MG63 (cell line): ENCODE measurements at regions not wholly inside any gene's neighbourhood (a gene's known extent, or its start where the extent isn't known, plus 50 kb on each side); places are given as distances from the start of the nearest gene placed in this dataset.

Experiments used
- DNase-seq: peaks from one replicate; pipeline ENCODE4 v3.0.0-alpha.2; 2020
- H3K27me3 ChIP-seq: fragments of 250-450 bp; sonication (Bioruptor Pico); 2 replicates; pipeline ENCODE4 v1.5.1; 2020; ENCODE audit warnings: mild to moderate bottlenecking, moderate library complexity
- H3K36me3 ChIP-seq: fragments of 250-450 bp; sonication (Bioruptor Pico); 2 replicates; pipeline ENCODE4 v1.5.1; 2020; ENCODE audit warnings: mild to moderate bottlenecking, moderate library complexity
- H3K4me3 ChIP-seq: fragments of 250-450 bp; sonication (Bioruptor Pico); 2 replicates; pipeline ENCODE4 v1.5.1; 2020; ENCODE audit warnings: mild to moderate bottlenecking, moderate library complexity
- H3K9me3 ChIP-seq: fragments of 250-450 bp; sonication (Bioruptor Pico); 2 replicates; pipeline ENCODE4 v1.5.1; 2020; ENCODE audit warnings: mild to moderate bottlenecking, moderate library complexity

DNA sequence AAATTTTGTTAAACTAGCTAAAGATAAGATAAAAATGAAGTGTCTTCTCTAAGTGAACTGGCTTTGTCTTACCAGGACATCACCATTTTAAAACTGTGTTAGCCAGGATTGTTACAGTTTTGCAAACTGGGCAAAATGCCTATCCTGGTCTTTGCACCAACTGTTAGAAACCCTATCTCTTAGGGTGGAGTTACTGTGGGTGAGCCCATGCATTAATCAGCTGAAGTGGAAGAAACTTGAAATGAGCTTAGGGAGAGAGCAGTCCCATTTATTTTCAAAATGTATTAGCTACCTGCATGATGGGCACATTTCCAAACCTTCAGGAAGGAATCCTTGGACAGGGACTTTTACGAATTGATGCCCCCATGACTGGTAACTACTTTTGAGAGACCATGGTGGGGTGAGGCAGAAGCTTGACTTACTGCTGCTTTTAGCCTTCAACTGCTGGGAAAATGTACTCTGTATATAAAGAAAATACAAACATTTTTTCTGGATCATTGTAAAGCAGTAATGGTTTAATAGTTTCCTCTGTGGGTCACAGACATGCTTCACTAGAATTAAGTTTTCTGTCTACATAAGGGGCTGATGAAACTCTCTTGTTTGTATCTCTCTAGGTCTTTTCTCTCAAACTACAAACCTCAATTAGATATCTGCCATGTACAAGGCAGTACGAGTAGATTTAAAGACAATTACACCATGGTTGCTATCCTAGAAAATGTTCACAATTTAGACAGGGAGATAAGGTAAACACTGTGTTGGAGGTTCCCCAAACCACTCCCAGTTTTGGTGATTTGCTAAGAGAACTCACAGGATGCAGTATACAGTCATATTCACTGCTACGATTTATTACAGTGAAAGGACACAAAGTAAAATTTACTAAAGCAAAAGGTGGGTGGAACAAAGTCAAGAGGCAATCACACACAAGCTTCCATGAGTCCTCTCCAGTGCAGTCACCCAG lies 321.4 kb upstream of the MMADHC start:
- peak; percentile 11 for DNase-seq
- no peaks in the 10 kb centered on the region for H3K36me3 ChIP-seq
- H3K27me3 ChIP-seq = no peaks in the 10 kb centered on the region
- H3K4me3 ChIP-seq = no peak overlapping the region
- H3K9me3 ChIP-seq = no peaks in the 10 kb centered on the region

DNA sequence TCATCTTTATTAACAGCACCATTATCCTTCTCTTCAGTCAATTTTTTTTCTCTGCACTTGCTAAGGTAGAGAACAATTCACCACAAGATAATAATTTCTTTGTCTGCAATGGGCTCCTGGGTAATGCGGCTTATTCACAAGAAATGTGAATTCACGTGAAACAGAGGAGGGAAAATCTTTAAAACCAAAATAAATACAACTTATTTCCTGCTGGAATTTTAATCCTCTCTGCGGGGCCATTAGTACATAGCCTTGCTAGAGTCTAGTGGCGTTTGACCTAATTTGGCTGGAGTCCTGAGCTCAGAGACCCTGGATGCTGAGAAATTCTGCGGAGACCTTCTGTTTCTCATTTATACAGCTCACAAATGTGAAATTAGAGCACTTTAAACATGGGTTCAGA lies 319.3 kb upstream of the MMADHC start:
- no peaks in the 10 kb centered on the region for H3K27me3 ChIP-seq
- DNase-seq = no peak
- H3K9me3 ChIP-seq = no peaks in the 10 kb centered on the region
- H3K36me3 ChIP-seq = no peaks in the 10 kb centered on the region
- H3K4me3 ChIP-seq = no peak overlapping the region

DNA sequence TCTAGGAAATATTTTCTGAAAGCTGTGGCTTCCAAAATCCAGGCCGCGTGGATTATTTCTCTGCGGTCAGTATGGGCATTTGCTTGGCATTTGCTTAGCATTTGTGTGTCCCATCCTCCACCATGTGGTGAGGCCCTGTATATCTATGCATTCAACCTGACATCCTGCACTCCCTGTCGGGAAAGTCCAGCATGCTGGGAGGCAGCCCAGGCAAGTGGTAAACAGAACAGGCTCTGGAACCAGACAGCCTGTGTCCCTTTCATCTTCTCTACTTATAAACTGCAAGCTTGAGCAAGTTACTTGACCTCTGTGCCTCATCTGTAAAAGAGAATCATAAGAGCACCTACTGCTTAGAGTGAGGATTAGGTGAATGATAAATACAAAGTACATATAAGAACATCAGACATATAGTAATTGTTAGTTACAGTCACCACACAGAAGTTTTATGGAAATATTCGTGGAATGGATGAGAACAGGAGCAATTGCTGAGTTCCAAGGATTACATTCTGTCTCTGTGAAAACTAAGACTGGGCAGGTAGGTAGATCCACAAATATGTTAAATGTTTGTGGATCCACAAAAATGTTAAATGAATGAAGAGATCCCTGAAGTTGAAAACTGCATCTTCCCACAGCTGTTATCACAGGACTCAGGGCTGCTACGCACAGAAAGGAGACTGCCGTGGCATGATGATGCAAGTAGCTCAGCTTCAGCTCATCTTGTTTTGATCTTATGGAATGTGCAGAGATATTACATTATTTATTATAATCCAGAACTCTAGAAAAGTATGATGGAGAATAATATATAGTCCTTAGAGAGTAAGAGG lies 317.0 kb upstream of the MMADHC start:
- H3K4me3 ChIP-seq = no peak overlapping the region
- no peak for DNase-seq
- H3K27me3 ChIP-seq = no peaks in the 10 kb centered on the region
- H3K9me3 ChIP-seq = peaks cover 3% of the 10 kb centered on the region; the same call in 1 of the 2 replicates
- H3K36me3 ChIP-seq = no peaks in the 10 kb centered on the region

GRCh38 chr2:149903626-149904025 lies 316.1 kb upstream of the MMADHC start:
- H3K36me3 ChIP-seq = no peaks in the 10 kb centered on the region
- DNase-seq = peak; percentile 26
- no peak overlapping the region for H3K4me3 ChIP-seq

DNA sequence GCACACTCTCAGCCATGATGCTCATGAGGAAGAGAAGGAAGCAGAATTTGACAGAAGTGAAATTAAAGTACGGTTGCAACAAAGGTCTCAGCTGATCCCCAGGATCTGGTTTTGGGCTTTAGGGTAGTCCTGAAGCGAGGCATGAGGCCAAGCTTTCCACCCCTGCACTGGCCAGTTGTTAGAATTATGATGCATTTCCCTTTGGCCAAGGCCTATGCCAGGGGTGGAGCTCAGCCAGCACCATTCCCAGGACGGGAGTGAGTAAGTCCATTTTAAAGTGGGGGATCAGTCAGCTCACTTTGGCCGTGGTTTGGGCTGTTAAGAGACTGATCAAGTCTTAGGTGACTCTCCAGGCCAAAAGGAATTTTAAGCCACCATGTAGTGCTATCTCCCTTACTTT lies 314.5 kb upstream of the MMADHC start:
- H3K4me3 ChIP-seq = no peak overlapping the region
- no peaks in the 10 kb centered on the region for H3K36me3 ChIP-seq
- DNase-seq = peak; percentile 98
- H3K27me3 ChIP-seq = no peaks in the 10 kb centered on the region
- H3K9me3 ChIP-seq = peaks cover 3% of the 10 kb centered on the region; the same call in 1 of the 2 replicates

More at GRCh38 chr2:149903626-149904025, 316.1 kb upstream of the MMADHC start:
- Histone ChIP-seq H3K27me3 (no peaks in the 10 kb centered on the region), H3K9me3 (peaks cover 3% of the 10 kb centered on the region; the same call in 1 of the 2 replicates)

GRCh38 chr2:149901231-149901859 lies 313.8 kb upstream of the MMADHC start:
- no peak overlapping the region for H3K4me3 ChIP-seq
- DNase-seq = peak; percentile 13

DNA sequence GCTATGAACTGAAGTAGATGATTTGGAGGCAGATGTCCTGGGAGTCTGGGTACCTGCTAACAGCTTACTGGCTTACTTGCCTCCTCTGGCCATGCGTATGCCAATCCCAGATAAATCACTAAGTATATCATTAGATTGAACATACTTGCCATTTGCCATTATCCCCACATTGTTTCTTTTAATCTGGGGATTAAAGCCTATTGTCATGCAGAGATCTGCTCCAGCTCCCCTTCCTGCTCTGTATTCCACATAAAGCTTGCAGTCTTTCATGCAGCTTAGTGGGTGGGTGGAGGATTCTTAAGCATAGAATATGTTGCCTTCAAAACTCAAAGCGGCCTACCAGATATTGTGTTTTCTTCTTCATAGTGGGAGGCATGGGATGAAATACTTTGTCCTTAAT lies 311.8 kb upstream of the MMADHC start:
- Histone ChIP-seq H3K36me3 (no peaks in the 10 kb centered on the region), H3K4me3 (no peak overlapping the region), H3K9me3 (peaks cover 3% of the 10 kb centered on the region; the same call in 1 of the 2 replicates), H3K27me3 (no peaks in the 10 kb centered on the region)
- no peak for DNase-seq

More at GRCh38 chr2:149901231-149901859, 313.8 kb upstream of the MMADHC start:
- Histone ChIP-seq H3K36me3 (no peaks in the 10 kb centered on the region), H3K27me3 (no peaks in the 10 kb centered on the region), H3K9me3 (peaks cover 3% of the 10 kb centered on the region; the same call in 1 of the 2 replicates)

DNA sequence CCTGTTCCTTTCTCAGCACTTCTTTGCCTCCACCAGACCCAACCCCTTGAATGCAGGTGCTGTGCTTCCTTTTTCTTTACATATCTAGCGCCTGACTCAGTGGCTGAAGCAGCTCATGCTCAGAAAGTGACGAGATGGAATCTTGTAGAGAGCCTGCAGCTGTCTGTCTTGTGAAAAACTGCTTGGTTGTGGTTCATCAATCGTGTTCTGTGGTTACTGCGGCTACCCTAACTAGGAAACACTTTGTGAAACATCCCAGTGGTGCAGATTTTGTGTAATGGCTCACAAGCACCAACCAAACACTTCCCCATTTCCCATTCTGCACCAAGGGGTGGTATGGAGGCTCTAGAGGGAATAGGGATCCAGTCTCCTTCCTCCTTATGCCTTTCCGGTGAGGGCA lies 307.2 kb upstream of the MMADHC start:
- H3K27me3 ChIP-seq = no peaks in the 10 kb centered on the region
- no peaks in the 10 kb centered on the region; the same call in 1 of the 2 replicates for H3K9me3 ChIP-seq
- DNase-seq = no peak
- no peaks in the 10 kb centered on the region for H3K36me3 ChIP-seq
- no peak overlapping the region for H3K4me3 ChIP-seq

DNA sequence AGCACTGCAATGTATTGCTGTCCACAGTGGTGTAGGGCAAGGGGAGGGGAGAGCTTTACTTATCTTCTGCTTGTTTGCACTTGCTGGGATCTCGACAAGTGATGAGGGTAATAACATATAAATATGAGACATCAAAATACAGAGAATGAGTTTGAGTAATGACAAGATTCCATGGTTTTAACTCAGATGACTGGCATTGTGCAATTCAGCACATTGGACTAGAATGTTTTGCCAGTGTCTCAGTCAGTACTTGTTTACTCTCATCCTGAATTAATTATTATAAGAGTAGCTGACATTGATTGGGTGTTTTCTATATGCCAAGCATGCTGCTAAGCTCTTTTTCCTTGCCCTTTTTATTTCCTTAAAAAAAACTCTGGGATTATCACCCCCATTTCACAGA lies 306.7 kb upstream of the MMADHC start:
- H3K4me3 ChIP-seq = no peak overlapping the region
- DNase-seq = no peak
- H3K27me3 ChIP-seq = no peaks in the 10 kb centered on the region
- H3K9me3 ChIP-seq = no peaks in the 10 kb centered on the region; the same call in 1 of the 2 replicates
- H3K36me3 ChIP-seq = no peaks in the 10 kb centered on the region

DNA sequence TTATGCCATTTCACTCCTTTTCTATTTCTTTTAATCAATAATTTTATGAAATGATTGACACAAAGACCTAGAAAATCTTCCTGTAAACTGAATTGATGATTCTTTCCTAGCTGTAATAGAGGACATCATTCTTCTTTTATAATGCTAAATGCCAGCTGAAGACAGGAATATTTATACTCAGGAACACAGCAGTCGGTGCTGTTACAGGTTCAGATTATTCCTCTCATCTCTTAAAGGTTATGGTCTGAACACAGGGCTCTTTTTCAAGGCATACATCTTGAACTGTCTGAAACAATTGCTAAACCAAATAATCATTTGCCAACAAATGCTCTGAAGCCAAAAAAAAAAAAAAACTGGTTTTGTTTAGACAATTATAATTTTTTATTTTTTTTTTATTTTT lies 305.0 kb upstream of the MMADHC start:
- no peak for DNase-seq
- H3K36me3 ChIP-seq = no peaks in the 10 kb centered on the region
- no peaks in the 10 kb centered on the region; the same call in 1 of the 2 replicates for H3K9me3 ChIP-seq
- no peak overlapping the region for H3K4me3 ChIP-seq
- H3K27me3 ChIP-seq = no peaks in the 10 kb centered on the region

DNA sequence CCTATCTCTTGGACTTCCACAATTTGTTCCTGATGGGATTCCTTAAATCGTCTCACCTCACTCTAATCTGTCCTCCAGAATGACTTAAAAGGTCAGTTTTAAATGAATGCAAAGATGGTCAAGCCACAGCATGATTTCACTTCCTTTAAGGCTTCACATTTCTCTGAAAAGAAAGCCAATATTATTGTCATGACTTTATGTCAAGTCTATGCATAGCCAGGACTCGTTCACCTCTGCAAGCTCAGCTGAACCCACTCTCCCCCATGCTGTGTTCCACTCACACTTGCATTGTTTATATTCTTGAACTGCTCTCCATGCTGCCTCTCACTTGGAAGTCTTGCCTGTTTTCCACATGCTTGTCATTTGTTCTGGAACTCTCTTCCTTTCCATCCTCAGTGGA lies 298.4 kb upstream of the MMADHC start:
- no peaks in the 10 kb centered on the region for H3K36me3 ChIP-seq
- H3K27me3 ChIP-seq = no peaks in the 10 kb centered on the region
- DNase-seq = no peak
- no peak overlapping the region for H3K4me3 ChIP-seq
- H3K9me3 ChIP-seq = peaks cover 2% of the 10 kb centered on the region; the same call in 1 of the 2 replicates

- no peaks in the 10 kb centered on the region for H3K27me3 ChIP-seq
- H3K9me3 ChIP-seq = peaks cover 2% of the 10 kb centered on the region; the same call in 1 of the 2 replicates
- no peaks in the 10 kb centered on the region for H3K36me3 ChIP-seq
- H3K4me3 ChIP-seq = no peak overlapping the region
- peak; percentile 25 for DNase-seq
These were observed 297.9 kb upstream of the MMADHC start for GRCh38 chr2:149885468-149885867.

DNA sequence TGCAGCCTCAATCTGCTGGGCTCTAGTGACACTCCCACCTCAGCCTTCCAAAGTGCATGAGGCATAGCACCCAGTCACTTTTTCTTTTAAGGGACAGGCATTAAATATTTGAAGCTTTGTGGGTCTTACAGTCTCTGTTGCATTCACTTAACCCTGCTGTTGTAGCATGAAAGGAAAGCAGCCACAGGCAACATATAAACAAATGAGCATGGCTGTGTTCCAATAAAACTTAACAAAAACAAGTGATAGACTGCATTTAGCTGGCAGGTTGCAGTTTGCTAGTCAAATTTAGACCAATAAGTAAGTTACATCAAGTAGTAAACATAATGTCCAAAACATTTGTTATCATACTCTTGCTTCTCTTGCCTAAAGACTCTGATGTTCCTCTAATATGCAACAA lies 297.3 kb upstream of the MMADHC start:
- 0 out of 2 replicates have a peak, but pooled peaks cover 2% of the 10 kb centered on the region for H3K9me3 ChIP-seq
- no peak for DNase-seq
- no peak overlapping the region for H3K4me3 ChIP-seq
- no peaks in the 10 kb centered on the region for H3K36me3 ChIP-seq
- no peaks in the 10 kb centered on the region for H3K27me3 ChIP-seq

- Histone ChIP-seq H3K36me3 (no peaks in the 10 kb centered on the region), H3K9me3 (peaks cover 2% of the 10 kb centered on the region; the same call in 1 of the 2 replicates), H3K4me3 (no peak overlapping the region), H3K27me3 (no peaks in the 10 kb centered on the region)
- no peak for DNase-seq
These were observed 290.3 kb upstream of the MMADHC start for GRCh38 chr2:149877913-149878312.

DNA sequence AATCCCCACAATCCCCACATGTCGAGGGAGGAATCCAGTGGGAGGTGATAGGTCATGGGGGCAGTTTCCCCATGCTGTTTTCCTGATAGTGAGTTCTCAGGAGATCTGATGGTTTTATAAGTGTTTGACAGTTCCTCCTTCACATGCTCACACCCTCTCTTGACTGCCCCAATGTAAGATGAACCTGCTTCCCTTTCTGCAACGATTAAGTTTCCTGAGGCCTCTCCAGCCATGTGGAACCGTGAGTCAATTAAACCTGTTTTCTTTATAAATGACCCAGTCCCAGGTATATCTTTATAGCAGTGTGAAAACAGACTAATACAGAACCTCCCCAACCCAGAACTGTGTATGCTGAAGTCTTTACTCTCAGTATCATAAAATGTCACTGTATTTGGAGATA lies 289.5 kb upstream of the MMADHC start:
- peaks cover 2% of the 10 kb centered on the region; the same call in 1 of the 2 replicates for H3K9me3 ChIP-seq

GRCh38 chr2:149873936-149874335 lies 286.4 kb upstream of the MMADHC start:
- DNase-seq = no peak

More for the DNA sequence above, 289.5 kb upstream of the MMADHC start:
- no peak for DNase-seq
- Histone ChIP-seq H3K4me3 (no peak overlapping the region), H3K36me3 (no peaks in the 10 kb centered on the region), H3K27me3 (no peaks in the 10 kb centered on the region)

More at GRCh38 chr2:149873936-149874335, 286.4 kb upstream of the MMADHC start:
- no peak overlapping the region for H3K4me3 ChIP-seq
- H3K9me3 ChIP-seq = peaks cover 6% of the 10 kb centered on the region; the same call in 1 of the 2 replicates
- H3K36me3 ChIP-seq = no peaks in the 10 kb centered on the region
- H3K27me3 ChIP-seq = no peaks in the 10 kb centered on the region
